ENCODE measurements at regions not wholly inside any gene's neighbourhood (a gene's known extent, or its start where the extent isn't known, plus 50 kb on each side); places are given as distances from the start of the nearest gene placed in this dataset.
A peak's percentile ranks its signal among the peaks of the same experiment; 100 is the strongest.

GRCh38 chr1:29453502-29454240, 217.3 kb downstream of the PTPRU start:
- DNase-seq = no peak

GRCh38 chr1:29452463-29453230, 216.3 kb downstream of the PTPRU start:
- peak in 1 of 3 donors; percentile 11 for DNase-seq

GRCh38 chr1:29451368-29451892, 215.1 kb downstream of the PTPRU start:
- DNase-seq = no peak

- DNase-seq = no peak
Measured at GRCh38 chr1:29450591-29450990, 214.3 kb downstream of the PTPRU start.

- DNase-seq = no peak
Measured at GRCh38 chr1:29448456-29449235, 212.3 kb downstream of the PTPRU start.

- no peak for DNase-seq
Measured at GRCh38 chr1:29447368-29447767, 211.0 kb downstream of the PTPRU start.

- no peak for DNase-seq
Measured at GRCh38 chr1:29444782-29445729, 208.7 kb downstream of the PTPRU start.

- DNase-seq = no peak
Measured at GRCh38 chr1:29444081-29444715, 207.9 kb downstream of the PTPRU start.

- DNase-seq = no peak
Measured at GRCh38 chr1:29441916-29442668, 205.8 kb downstream of the PTPRU start.

- DNase-seq = no peak
Measured at GRCh38 chr1:29439615-29440014, 203.3 kb downstream of the PTPRU start.

- DNase-seq = no peak
Measured at GRCh38 chr1:29438991-29439390, 202.7 kb downstream of the PTPRU start.

- DNase-seq = no peak
Measured at GRCh38 chr1:29437946-29438345, 201.6 kb downstream of the PTPRU start.

- DNase-seq = peak in 2 of 3 donors; percentile 28 to 37
Measured at GRCh38 chr1:29436181-29436785, 200.0 kb downstream of the PTPRU start.

GRCh38 chr1:29433830-29434229, 197.5 kb downstream of the PTPRU start:
- no peak for DNase-seq

- no peak for DNase-seq
Measured at GRCh38 chr1:29431138-29431537, 194.8 kb downstream of the PTPRU start.

GRCh38 chr1:29429656-29430055, 193.3 kb downstream of the PTPRU start:
- DNase-seq = no peak

GRCh38 chr1:29428997-29429396, 192.7 kb downstream of the PTPRU start:
- no peak for DNase-seq

GRCh38 chr1:29428280-29428615, 191.9 kb downstream of the PTPRU start:
- no peak for DNase-seq

- no peak for DNase-seq
Measured at GRCh38 chr1:29427614-29428279, 191.4 kb downstream of the PTPRU start.
